Caco-2 (cell line): ENCODE measurements at regions not wholly inside any gene's neighbourhood (a gene's known extent, or its start where the extent isn't known, plus 50 kb on each side); places are given as distances from the start of the nearest gene placed in this dataset.

Source experiments
- BruUV-seq: library from RNA; stranded (reverse); fragments of 400-500 nt; replicated peaks from 2 replicates; lab custom pipeline; 2021; lab: Mats Ljungman, UMichigan
- CTCF ChIA-PET: fragments of 300-600 bp; sonication (Branson Sonifier 250); formaldehyde crosslinking; loops from one replicate; lab custom pipeline; 2022; ENCODE audit warnings: antibody characterized with exemption; lab: Charles Lee
- POLR2A ChIA-PET: fragments of 300-600 bp; sonication (Branson Sonifier 250); formaldehyde crosslinking; loops from one replicate; lab custom pipeline; 2022; ENCODE audit warnings: antibody characterized with exemption; lab: Charles Lee
- DNase-seq, 2 experiments: peaks; one replicate each; pipeline versions ENCODE4 v3.0.0 to v3.0.0-alpha.2; 2020 to 2022
- H3K27me3 ChIP-seq: replicated peaks from 2 replicates; pipeline ENCODE4 v1.6.0; 2011; ENCODE audit warnings: low read length; ENCODE audit not compliant: control insufficient read depth, insufficient read depth
- H3K36me3 ChIP-seq: 2 replicates; pipeline ENCODE4 v1.5.1; 2011; ENCODE audit warnings: low read length; ENCODE audit not compliant: control insufficient read depth, insufficient read depth
- H3K4me1 ChIP-seq: fragments of 250-450 bp; sonication (Bioruptor Pico); 2 replicates; pipeline ENCODE4 v1.5.1; 2020; ENCODE audit warnings: mild to moderate bottlenecking
- H3K4me3 ChIP-seq: 2 replicates; pipeline ENCODE4 v1.5.1; 2011; ENCODE audit warnings: low read depth, mild to moderate bottlenecking, control low read depth, low read length
- H3K9me3 ChIP-seq: fragments of 250-450 bp; sonication (Bioruptor Pico); 2 replicates; pipeline ENCODE4 v1.5.1; 2020; ENCODE audit warnings: mild to moderate bottlenecking, moderate library complexity
- H3K27ac Mint-ChIP-seq: one replicate; pipeline ENCODE4 v1.8.0; 2022; ENCODE audit warnings: mixed read lengths; ENCODE audit not compliant: unreplicated experiment
- H3K27me3 Mint-ChIP-seq: one replicate; pipeline ENCODE4 v1.8.0; 2022; ENCODE audit warnings: mixed read lengths; ENCODE audit not compliant: insufficient read depth, unreplicated experiment
- H3K36me3 Mint-ChIP-seq: one replicate; pipeline ENCODE4 v1.8.0; 2022; ENCODE audit warnings: mild to moderate bottlenecking, mixed read lengths; ENCODE audit not compliant: insufficient read depth, unreplicated experiment
- H3K4me1 Mint-ChIP-seq: one replicate; pipeline ENCODE4 v1.8.0; 2022; ENCODE audit warnings: low read depth, mixed read lengths; ENCODE audit not compliant: unreplicated experiment
- H3K4me3 Mint-ChIP-seq: one replicate; pipeline ENCODE4 v1.8.0; 2022; ENCODE audit warnings: mild to moderate bottlenecking, moderate library complexity, mixed read lengths; ENCODE audit not compliant: unreplicated experiment
- H3K9me3 Mint-ChIP-seq: one replicate; pipeline ENCODE4 v1.8.0; 2022; ENCODE audit warnings: mixed read lengths; ENCODE audit not compliant: unreplicated experiment
- intact Hi-C: fragments of 100-400 bp; cut with micrococcal nuclease; formaldehyde crosslinking; loops from one replicate; pipeline ENCODE4 v1.10.0; 2022; ENCODE audit not compliant: unreplicated experiment
- TF ChIP-seq, protein P1 (sequence below), 2 experiments: fragments of 200-600 bp in 1 of 2; IDR thresholded peaks; 1 replicate in 1 of 2; 2 replicates in 1 of 2; pipeline versions ENCODE4 v1.5.1 to v1.8.0; 2011 to 2022; ENCODE audit warnings: antibody characterized with exemption in 1 of 2, control low read depth in 1 of 2, inconsistent platforms in 1 of 2, low read depth in 1 of 2, low read length in 1 of 2, mild to moderate bottlenecking in 1 of 2, moderate library complexity in 1 of 2; ENCODE audit not compliant: insufficient read depth in 1 of 2, severe bottlenecking in 1 of 2, unreplicated experiment in 1 of 2

DNA sequence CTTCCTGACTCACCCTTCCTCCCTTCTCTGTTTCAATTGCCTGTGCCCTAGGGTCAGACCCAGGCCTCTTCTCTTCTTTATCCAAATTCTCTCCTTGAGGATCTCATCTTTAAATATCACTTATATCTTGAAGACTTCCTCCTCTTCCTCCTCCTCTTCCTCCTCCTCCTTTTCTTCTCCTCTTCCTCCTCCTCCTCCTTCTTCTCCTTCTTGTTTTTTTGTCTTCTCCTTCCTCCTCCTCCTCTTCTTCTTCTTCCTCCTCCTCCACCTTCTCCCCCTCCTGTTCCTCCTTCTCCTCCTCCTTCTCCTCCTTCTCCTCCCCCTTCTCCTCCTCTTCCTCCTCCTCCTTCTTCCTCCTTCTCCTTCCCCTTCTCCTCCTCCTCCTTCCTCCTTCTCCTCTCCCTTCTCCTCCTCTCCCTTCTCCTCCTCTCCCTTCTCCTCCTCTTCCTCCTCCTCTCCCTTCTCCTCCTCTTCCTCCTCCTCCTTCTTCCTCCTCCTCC, 127.6 kb upstream of the AKIRIN2 start:
- Histone ChIP-seq H3K27me3 (no peaks in the 10 kb centered on the region), H3K36me3 (no peaks in the 10 kb centered on the region), H3K9me3 (no peaks in the 10 kb centered on the region), H3K4me1 (peaks cover 6% of the 10 kb centered on the region; the same call in 1 of the 2 replicates), H3K4me3 (no peak overlapping the region)
- TF ChIP-seq, protein P1, sequence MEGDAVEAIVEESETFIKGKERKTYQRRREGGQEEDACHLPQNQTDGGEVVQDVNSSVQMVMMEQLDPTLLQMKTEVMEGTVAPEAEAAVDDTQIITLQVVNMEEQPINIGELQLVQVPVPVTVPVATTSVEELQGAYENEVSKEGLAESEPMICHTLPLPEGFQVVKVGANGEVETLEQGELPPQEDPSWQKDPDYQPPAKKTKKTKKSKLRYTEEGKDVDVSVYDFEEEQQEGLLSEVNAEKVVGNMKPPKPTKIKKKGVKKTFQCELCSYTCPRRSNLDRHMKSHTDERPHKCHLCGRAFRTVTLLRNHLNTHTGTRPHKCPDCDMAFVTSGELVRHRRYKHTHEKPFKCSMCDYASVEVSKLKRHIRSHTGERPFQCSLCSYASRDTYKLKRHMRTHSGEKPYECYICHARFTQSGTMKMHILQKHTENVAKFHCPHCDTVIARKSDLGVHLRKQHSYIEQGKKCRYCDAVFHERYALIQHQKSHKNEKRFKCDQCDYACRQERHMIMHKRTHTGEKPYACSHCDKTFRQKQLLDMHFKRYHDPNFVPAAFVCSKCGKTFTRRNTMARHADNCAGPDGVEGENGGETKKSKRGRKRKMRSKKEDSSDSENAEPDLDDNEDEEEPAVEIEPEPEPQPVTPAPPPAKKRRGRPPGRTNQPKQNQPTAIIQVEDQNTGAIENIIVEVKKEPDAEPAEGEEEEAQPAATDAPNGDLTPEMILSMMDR (IDR thresholded peaks at IDR 0.05; ENCODE audit: insufficient read depth in 1 of 2, low read depth in 1 of 2, low read length in 1 of 2, severe bottlenecking in 1 of 2, unreplicated experiment in 1 of 2) = no peak
- H3K27me3 Mint-ChIP-seq = no peaks in the 10 kb centered on the region
- POLR2A ChIA-PET = no interaction called here
- H3K27ac Mint-ChIP-seq = no peak overlapping the region
- intact Hi-C loops = loop anchor here (5.0 kb wide), 1 partner anchor 338 kb away; the partner anchor contains the start of gene CNR1
- CTCF ChIA-PET = no interaction called here
- BruUV-seq = no TSS peak
- peaks cover 11% of the 10 kb centered on the region for H3K9me3 Mint-ChIP-seq
- peaks cover 17% of the 10 kb centered on the region for H3K4me1 Mint-ChIP-seq
- no peaks in the 10 kb centered on the region for H3K36me3 Mint-ChIP-seq
- no peak overlapping the region for H3K4me3 Mint-ChIP-seq
- DNase-seq = no peak

DNA sequence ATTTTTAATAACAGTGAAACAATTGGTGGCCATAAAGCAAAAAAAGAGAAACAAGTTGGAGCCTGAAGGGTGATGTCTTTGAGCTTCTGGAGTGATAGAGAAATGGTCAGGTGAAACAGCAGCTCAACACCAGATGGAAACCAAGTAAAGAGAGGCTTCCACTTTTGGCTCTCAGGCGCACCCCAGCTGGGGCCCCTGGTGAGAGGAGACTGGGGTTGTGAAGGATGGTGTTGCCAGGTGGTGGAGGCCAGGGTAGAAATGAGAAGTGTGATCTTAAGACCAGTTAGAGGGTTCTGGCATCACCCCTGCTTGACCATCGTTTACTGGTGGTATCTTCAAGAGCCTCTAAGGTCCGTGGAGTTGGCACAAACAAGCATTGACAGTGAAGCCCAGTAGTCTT, 126.0 kb upstream of the AKIRIN2 start:
- Mint-ChIP-seq H3K4me1 (peaks cover 17% of the 10 kb centered on the region), H3K4me3 (no peak overlapping the region), H3K27ac (no peak overlapping the region), H3K9me3 (peaks cover 11% of the 10 kb centered on the region), H3K27me3 (no peaks in the 10 kb centered on the region), H3K36me3 (no peaks in the 10 kb centered on the region)
- no TSS peak for BruUV-seq
- Histone ChIP-seq H3K4me3 (no peak overlapping the region), H3K36me3 (no peaks in the 10 kb centered on the region), H3K9me3 (no peaks in the 10 kb centered on the region), H3K4me1 (peaks cover 6% of the 10 kb centered on the region; the same call in 1 of the 2 replicates), H3K27me3 (no peaks in the 10 kb centered on the region)
- ChIA-PET CTCF (no interaction called here), POLR2A (no interaction called here)
- TF ChIP-seq, protein P1 (IDR thresholded peaks at IDR 0.05; ENCODE audit: insufficient read depth in 1 of 2, low read depth in 1 of 2, low read length in 1 of 2, severe bottlenecking in 1 of 2, unreplicated experiment in 1 of 2) = no peak
- no peak for DNase-seq
- intact Hi-C loops = no loop called here

DNA sequence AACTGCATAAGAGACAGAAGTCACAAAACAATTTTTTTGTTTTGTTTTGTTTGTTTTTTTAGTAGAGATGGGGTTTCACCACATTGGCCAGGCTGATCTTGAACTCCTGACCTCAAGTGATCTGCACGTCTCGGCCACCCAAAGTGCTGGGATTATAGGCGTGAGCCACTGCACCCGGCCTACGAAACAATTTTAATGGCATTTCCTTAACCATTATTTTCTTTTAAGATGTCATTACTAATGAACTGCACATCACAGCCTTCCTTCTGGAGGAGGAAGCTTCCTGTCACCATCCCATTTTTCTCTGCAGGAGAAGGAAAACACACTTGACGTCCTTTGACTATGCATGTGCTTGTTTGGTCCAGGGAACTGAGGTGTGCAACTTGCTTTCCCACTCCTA, 125.3 kb upstream of the AKIRIN2 start:
- CTCF ChIA-PET = no interaction called here
- Histone ChIP-seq H3K27me3 (no peaks in the 10 kb centered on the region), H3K4me1 (peaks cover 7% of the 10 kb centered on the region), H3K4me3 (no peak overlapping the region), H3K9me3 (no peaks in the 10 kb centered on the region), H3K36me3 (no peaks in the 10 kb centered on the region)
- TF ChIP-seq, protein P1 (IDR thresholded peaks at IDR 0.05; ENCODE audit: insufficient read depth in 1 of 2, low read depth in 1 of 2, low read length in 1 of 2, severe bottlenecking in 1 of 2, unreplicated experiment in 1 of 2) = no peak
- Mint-ChIP-seq H3K4me3 (no peak overlapping the region), H3K27me3 (no peaks in the 10 kb centered on the region), H3K27ac (no peak overlapping the region), H3K4me1 (peaks cover 17% of the 10 kb centered on the region), H3K36me3 (no peaks in the 10 kb centered on the region), H3K9me3 (peaks cover 11% of the 10 kb centered on the region)
- POLR2A ChIA-PET = no interaction called here
- intact Hi-C loops = no loop called here
- DNase-seq = no peak
- BruUV-seq = no TSS peak
